GM19023 (cell line): ENCODE measurements at regions not wholly inside any gene's neighbourhood (a gene's known extent, or its start where the extent isn't known, plus 50 kb on each side); places are given as distances from the start of the nearest gene placed in this dataset.
"Not testable (repeated sequence)": the region's sequence is repeated elsewhere in the genome, so short reads cannot be mapped to it uniquely, and the experiment has no call there.

Experiments used
- ATAC-seq: cut with Tn5 transposase; IDR thresholded peaks from one replicate; pipeline ENCODE4 v1.9.1; 2021; ENCODE audit warnings: mild to moderate bottlenecking, moderate library complexity; ENCODE audit not compliant: unreplicated experiment

- ATAC-seq: no peak
Observed at GRCh38 chr3:69688400-69688799, 50.9 kb upstream of the MITF start.

DNA sequence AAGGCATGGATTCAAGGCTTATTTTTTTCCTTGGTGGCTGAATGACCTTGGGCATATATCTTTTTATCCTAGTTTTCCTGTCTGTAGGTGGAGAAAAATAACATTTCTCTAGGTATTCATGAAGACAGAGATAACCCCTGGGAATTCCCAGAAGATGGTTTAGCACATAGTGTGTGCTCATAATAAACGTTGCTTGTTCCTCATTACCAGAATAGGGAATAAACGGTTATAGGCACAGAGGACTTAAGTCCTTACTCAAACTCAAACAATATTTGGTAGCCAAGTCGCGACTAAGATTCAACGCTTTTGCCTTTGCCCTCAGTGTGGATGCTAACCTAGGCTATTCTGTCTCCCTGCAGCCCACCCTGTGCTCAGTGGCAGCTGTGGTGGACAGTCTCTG is 51.6 kb upstream of the MITF start:
- no peak for ATAC-seq

- no peak for ATAC-seq
Observed at GRCh38 chr3:69686056-69686455, 53.2 kb upstream of the MITF start.

DNA sequence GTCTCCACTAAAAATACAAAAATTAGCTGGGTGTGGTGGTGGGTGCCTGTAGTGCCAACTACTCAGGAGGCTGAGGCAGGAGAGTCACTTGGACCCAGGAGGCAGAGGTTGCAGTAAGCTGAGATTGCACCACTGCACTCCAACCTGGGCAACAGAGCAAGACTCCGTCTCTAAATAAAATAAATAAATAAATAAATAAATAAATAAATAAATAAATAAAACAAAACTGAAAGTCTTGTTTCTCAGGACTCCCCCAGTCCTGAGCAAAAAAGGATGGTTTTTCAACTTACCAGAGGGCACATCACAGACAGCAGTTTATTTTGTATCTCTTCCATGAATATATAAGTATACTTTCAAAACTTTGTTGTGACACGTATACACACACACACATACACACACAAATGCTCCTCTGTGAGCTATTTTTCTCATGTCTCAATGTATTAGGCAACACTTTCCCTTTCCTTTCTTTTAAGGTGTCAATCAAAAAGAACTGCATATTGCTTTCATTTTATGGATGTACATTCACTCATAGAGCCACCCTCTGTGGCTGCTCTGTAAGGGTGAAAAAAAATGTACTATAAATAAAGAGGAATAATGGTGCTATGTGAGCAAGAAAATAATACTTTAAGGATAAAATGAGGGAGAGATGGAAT is 54.8 kb upstream of the MITF start:
- ATAC-seq: no peak

DNA sequence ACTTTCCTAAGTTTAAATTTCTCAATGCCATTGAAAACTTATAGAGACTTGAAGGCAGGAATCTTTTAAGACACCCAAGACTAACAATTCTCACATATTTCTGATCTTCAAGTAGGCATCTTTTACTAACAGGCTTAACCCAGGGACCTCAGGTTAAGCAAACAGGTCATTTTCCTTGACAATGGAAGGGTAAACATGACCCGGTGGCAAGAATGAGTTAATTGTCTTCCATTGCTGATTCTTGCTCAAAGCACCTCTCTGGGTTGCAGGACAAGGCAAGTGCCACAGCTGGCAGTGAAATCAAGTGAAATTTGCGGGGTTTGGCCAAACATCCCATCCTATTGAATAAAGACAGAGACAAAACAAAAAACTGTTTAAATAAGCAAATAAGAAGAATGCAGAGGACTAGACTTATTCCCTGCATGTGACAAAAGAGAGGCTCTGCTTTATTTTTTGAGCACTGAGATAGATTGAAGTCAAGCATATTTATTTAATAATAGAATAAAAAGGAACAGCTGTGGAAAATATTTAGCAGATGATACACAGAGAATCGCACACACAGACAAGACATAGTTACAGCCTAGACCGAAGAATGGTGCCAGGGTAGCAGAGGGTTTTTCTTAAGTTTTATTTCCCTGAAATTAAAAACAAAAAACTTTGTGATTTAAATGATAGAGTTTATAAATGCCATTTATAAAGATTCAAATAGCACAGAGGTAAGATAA is 56.0 kb upstream of the MITF start:
- no peak for ATAC-seq

DNA sequence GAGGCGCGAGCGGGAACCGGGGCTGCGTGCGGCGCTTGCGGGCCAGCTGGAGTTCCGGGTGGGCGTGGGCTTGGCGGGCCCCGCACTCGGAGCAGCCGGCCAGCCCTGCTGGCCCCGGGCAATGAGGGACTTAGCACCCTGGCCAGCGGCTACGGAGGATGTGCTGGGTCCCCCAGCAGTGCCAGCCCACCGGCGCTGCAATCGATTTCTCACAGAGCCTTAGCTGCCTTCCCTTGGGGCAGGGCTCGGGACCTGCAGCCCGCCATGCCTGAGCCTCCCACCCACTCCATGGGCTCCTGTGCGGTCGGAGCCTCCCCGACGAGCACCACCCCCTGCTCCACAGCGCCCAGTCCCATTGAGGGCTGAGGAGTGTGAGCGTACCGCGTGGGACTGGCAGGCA is 61.8 kb upstream of the MITF start:
- ATAC-seq: not testable (repeated sequence)

- no peak for ATAC-seq
Observed at GRCh38 chr3:69675786-69676530, 63.3 kb upstream of the MITF start.

GRCh38 chr3:69674752-69675151 is 64.5 kb upstream of the MITF start:
- ATAC-seq: no peak

DNA sequence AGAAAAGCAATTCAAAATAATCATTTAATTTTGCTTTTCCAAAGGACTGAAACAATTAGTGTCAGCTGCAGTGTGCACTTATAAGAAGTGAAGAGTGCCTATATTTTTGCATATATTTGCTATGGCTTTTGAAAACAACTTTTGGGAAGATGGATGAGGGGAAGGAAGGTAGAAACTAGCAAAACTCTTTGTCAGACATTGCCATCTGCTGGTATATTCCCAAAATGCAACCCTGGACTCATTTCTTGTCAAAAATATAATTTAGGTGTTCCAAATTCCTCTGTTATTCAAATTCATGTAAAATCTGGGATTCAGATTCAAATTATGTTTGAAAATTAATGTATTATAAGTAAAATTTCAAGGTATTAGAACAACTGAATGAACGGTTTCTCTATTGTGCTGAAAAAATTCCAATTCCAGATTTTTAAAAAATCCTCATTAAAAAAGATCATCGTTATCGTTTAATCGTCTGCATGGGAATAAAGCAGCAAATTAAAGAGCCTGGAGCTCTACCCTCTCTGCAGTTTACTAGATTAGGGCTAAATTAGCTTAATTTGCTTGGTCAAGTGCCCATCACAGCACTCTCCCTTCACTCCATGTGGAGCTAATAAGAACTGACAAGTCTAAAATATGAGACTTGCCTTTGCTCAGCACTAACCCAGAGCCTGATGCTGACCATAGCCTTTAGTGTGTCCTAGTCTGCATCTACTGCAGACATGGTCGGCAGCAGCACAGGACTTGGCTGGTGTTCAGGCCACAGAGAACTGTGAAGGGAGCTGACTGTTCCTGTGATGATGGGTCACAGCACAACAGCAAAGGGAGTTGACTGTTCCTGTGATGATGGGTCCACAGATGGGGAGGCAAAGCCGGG is 67.9 kb upstream of the MITF start:
- no peak for ATAC-seq

GRCh38 chr3:69669070-69669469 is 70.2 kb upstream of the MITF start:
- no peak for ATAC-seq

GRCh38 chr3:69665026-69665737 is 74.1 kb upstream of the MITF start:
- no peak for ATAC-seq

DNA sequence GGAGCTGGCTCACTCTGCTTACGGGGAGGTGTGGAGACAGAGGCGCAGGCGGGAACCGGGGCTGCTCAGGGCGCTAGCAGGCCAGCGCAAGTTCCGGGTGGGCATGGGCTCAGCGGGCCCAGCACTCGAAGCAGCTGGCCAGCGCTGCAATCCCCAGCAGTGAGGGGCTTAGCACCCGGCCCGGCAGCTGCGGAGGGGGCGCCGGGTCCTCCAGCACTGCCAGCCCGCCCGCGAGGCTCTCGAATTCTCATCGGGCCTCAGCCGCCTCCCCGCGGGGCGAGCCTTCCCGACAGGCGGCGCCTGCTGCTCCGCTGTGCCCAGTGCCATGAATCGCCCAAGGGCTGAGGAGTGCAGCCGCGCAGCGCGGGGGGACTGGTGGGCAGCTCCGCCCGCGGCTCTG is 78.6 kb upstream of the MITF start:
- no peak for ATAC-seq

- ATAC-seq: no peak
Observed at GRCh38 chr3:69659180-69659910, 79.9 kb upstream of the MITF start.

GRCh38 chr3:69658514-69659140 is 80.6 kb upstream of the MITF start:
- ATAC-seq: no peak

DNA sequence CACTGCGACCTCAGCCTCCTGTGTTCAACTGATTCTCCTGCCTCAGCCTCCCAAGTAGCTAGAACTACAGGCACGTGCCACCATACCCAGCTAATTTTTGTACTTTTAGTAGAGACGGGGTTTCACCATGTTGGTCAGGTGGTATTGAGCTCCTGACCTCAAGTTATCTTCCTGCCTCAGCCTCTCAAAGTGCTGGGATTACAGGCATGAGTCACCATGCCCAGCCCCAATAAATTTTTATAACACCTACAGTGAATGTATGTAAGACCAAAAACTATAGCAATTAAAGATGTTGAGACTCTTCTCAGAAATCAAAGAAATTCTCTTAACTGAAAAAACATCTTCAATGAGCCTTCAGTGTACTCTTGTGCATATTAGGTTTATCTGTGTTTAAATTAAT is 82.2 kb upstream of the MITF start:
- ATAC-seq: not testable (repeated sequence)

DNA sequence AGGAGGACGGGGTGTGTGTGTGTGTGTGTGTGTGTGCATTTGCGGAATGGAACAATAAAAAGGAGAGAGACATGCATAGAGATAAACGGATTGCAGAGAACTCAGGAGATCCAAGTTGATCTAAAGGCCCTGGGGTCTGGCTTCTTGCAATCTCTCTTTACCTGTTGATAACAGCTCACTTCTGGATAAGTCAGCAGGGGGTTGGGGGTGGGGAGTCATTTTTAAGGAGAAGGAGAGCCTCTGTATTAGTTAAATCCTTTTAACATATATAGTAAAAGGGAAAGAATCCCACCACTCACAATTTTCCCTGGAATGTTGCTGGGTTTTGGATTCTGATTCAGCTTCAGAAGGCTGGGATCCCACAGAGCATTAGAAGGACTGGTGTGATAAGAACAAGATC is 87.5 kb upstream of the MITF start:
- ATAC-seq: no peak

DNA sequence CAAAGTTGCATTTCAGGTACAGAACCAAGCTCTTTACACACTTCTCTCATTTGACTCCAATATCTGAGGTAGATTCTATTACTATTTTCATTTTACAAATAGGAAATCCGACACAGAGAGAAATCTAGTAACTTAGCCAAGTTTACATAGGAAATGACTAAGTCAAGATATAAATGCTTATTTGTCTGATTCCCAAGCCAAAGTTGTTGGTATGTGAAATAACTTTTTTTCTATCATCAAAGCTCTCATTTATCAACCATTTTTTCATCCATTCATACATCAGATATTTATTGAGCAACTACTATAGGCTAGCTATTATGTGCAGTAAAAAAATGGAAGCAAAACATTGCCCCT is 89.2 kb upstream of the MITF start:
- no peak for ATAC-seq

- no peak for ATAC-seq
Observed at GRCh38 chr3:69649120-69650065, 89.9 kb upstream of the MITF start.
